HFF-Myc (cell line): ENCODE measurements at regions not wholly inside any gene's neighbourhood (a gene's known extent, or its start where the extent isn't known, plus 50 kb on each side); places are given as distances from the start of the nearest gene placed in this dataset.

Source experiments
- DNase-seq: peaks from one replicate; pipeline ENCODE4 v3.0.0-alpha.2; 2011; ENCODE audit warnings: low read depth; ENCODE audit errors: extremely low read depth
- H3K4me3 ChIP-seq: replicated peaks from 2 replicates; pipeline ENCODE4 v1.5.1; 2011; ENCODE audit warnings: low read depth, mild to moderate bottlenecking, control low read depth, low read length
- TF ChIP-seq, protein P1 (sequence below): IDR thresholded peaks from 2 replicates; pipeline ENCODE4 v1.5.1; 2012; ENCODE audit warnings: mild to moderate bottlenecking, low read depth, low read length, control low read depth; ENCODE audit errors: missing control alignments

DNA sequence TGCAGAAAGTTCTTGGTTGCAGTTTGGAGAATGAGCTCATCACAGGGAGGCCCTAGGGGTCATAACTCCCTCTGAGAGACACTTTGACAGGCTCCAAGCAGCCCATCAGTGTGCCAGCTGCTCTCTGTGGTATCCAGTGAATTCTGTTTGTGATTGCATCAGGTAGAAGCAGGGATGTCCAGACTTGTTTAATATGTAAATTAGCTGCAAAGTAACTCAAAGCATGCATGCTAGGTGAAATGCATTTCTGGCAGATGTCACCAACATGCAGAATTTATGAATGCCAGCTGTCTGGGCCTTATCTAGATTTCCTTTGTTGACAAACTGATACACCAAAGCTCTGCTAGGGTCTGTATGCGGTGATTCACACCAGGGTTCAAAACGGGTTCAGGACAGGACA lies 123.6 kb upstream of the MTNR1B start:
- TF ChIP-seq, protein P1, sequence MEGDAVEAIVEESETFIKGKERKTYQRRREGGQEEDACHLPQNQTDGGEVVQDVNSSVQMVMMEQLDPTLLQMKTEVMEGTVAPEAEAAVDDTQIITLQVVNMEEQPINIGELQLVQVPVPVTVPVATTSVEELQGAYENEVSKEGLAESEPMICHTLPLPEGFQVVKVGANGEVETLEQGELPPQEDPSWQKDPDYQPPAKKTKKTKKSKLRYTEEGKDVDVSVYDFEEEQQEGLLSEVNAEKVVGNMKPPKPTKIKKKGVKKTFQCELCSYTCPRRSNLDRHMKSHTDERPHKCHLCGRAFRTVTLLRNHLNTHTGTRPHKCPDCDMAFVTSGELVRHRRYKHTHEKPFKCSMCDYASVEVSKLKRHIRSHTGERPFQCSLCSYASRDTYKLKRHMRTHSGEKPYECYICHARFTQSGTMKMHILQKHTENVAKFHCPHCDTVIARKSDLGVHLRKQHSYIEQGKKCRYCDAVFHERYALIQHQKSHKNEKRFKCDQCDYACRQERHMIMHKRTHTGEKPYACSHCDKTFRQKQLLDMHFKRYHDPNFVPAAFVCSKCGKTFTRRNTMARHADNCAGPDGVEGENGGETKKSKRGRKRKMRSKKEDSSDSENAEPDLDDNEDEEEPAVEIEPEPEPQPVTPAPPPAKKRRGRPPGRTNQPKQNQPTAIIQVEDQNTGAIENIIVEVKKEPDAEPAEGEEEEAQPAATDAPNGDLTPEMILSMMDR = no peak
- DNase-seq = no peak
- H3K4me3 ChIP-seq = no peak overlapping the region

GRCh38 chr11:92846491-92847125 lies 122.8 kb upstream of the MTNR1B start:
- TF ChIP-seq, protein P1 = no peak
- no peak overlapping the region for H3K4me3 ChIP-seq

GRCh38 chr11:92848578-92848977 lies 120.9 kb upstream of the MTNR1B start:
- DNase-seq = no peak
- TF ChIP-seq, protein P1 = no peak
- no peak overlapping the region for H3K4me3 ChIP-seq

More at GRCh38 chr11:92846491-92847125, 122.8 kb upstream of the MTNR1B start:
- no peak for DNase-seq

- no peak for DNase-seq
- no peak overlapping the region for H3K4me3 ChIP-seq
- TF ChIP-seq, protein P1 = no peak
Measured at GRCh38 chr11:92850296-92850826, 119.1 kb upstream of the MTNR1B start.

- DNase-seq = no peak
- TF ChIP-seq, protein P1 = no peak
- H3K4me3 ChIP-seq = no peak overlapping the region
Measured at GRCh38 chr11:92852229-92852628, 117.2 kb upstream of the MTNR1B start.

DNA sequence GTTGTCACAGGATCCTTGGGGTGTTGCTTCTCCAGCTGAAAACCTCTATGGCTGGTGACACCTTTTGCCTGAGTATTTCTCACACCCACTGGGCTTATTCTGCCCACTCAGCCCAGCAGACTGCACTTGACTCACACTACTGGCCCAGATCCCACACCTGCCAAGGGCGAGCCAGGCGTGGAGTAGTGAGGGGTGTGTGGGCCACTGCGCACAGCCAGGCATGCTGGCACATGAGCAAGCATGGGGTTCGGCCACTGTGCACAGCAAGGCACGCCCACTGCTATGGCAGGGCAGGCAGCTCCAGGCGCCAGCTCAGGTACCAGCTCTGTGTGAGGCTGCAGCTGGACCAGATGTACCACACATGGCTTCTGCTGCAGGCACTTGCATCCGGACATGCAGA lies 116.5 kb upstream of the MTNR1B start:
- H3K4me3 ChIP-seq = no peak overlapping the region
- DNase-seq = no peak
- TF ChIP-seq, protein P1 = no peak
